B cell (primary cell): ENCODE measurements at regions not wholly inside any gene's neighbourhood (a gene's known extent, or its start where the extent isn't known, plus 50 kb on each side); places are given as distances from the start of the nearest gene placed in this dataset.

ENCODE experiments used
- ATAC-seq: fragments of 200-7000 bp; cut with Tn5 transposase; one replicate; pipeline ENCODE4 v1.10.0; 2021; ENCODE audit warnings: low read depth, mild to moderate bottlenecking, moderate number of reproducible peaks, moderate library complexity
- CTCF ChIA-PET: fragments of 350-600 bp; sonication (Branson Sonifier 250); formaldehyde crosslinking; loops from one replicate; lab custom pipeline; 2021; ENCODE audit warnings: antibody characterized with exemption, inconsistent platforms; lab: Charles Lee
- POLR2A ChIA-PET: fragments of 350-600 bp; sonication (Branson Sonifier 250); formaldehyde crosslinking; loops from one replicate; lab custom pipeline; 2021; ENCODE audit warnings: antibody characterized with exemption; lab: Charles Lee
- DNase-seq: peaks from one replicate; pipeline ENCODE4 v3.0.0; 2013
- H2AFZ ChIP-seq: 2 replicates; pipeline ENCODE4 v1.6.1; 2012; ENCODE audit warnings: mild to moderate bottlenecking, low read depth, low read length; ENCODE audit not compliant: insufficient read depth, poor library complexity, severe bottlenecking
- H3K27ac ChIP-seq, 2 donors: 1 replicate in 1 of 2; 2 replicates in 1 of 2; pipeline ENCODE4 v1.5.1; 2012 to 2013; ENCODE audit warnings: low read length in 2 of 2, mild to moderate bottlenecking in 2 of 2, moderate library complexity in 1 of 2
- H3K27me3 ChIP-seq, 4 experiments: fragments of 200-600 bp in 1 of 4; sonication (generic) in 1 of 4; replicated peaks in 1 of 4; 1 replicate in 2 of 4; 2 replicates in 2 of 4; pipeline versions ENCODE4 v1.6.1 to v1.7.0; 2013 to 2016; ENCODE audit warnings: low read length in 3 of 4, mild to moderate bottlenecking in 2 of 4, mixed read lengths in 1 of 4, moderate library complexity in 1 of 4; ENCODE audit not compliant: insufficient read depth in 4 of 4, control insufficient read depth in 3 of 4; ENCODE audit errors: control extremely low read depth in 1 of 4
- H3K36me3 ChIP-seq, 2 experiments: replicated peaks in 1 of 2; 1 replicate in 1 of 2; 2 replicates in 1 of 2; pipeline versions ENCODE4 v1.6.1 to v1.7.1; 2013; ENCODE audit warnings: low read length in 1 of 2; ENCODE audit not compliant: insufficient read depth in 2 of 2, control insufficient read depth in 1 of 2; ENCODE audit errors: control extremely low read depth in 1 of 2, extremely low read depth in 1 of 2
- H3K4me1 ChIP-seq, 2 donors: fragments of 200-600 bp in 1 of 2; sonication (generic) in 1 of 2; 1 replicate in 1 of 2; 2 replicates in 1 of 2; pipeline versions ENCODE4 v1.5.1 to v1.6.1; 2013 to 2017; ENCODE audit warnings: low read length in 2 of 2; ENCODE audit not compliant: control insufficient read depth in 2 of 2, insufficient read depth in 2 of 2
- H3K4me2 ChIP-seq: replicated peaks from 2 replicates; pipeline ENCODE3; 2012; ENCODE audit warnings: mild to moderate bottlenecking, low read depth, low read length; ENCODE audit not compliant: poor library complexity, severe bottlenecking
- H3K4me3 ChIP-seq, 5 experiments: fragments of 200-600 bp in 1 of 5; sonication (generic) in 1 of 5; 1 replicate in 3 of 5; 2 replicates in 2 of 5; pipeline versions ENCODE4 v1.5.1 to v1.7.0; 2011 to 2016; ENCODE audit warnings: low read length in 4 of 5, mild to moderate bottlenecking in 4 of 5, low read depth in 2 of 5, control low read depth in 1 of 5, moderate library complexity in 1 of 5; ENCODE audit not compliant: insufficient read depth in 1 of 5; ENCODE audit errors: control extremely low read depth in 1 of 5, extremely low read depth in 1 of 5
- H3K79me2 ChIP-seq: fragments of 200-600 bp; sonication (generic); one replicate; pipeline ENCODE4 v1.6.0; 2016; ENCODE audit warnings: low read length; ENCODE audit not compliant: control insufficient read depth, insufficient read depth
- H3K9ac ChIP-seq: fragments of 200-600 bp; sonication (generic); 2 replicates; pipeline ENCODE4 v1.6.1; 2017; ENCODE audit warnings: mild to moderate bottlenecking, low read length, moderate library complexity
- H3K9me3 ChIP-seq, 3 donors: one replicate each; pipeline versions ENCODE4 v1.6.1 to v1.7.1; 2013; ENCODE audit warnings: low read length in 2 of 3; ENCODE audit not compliant: control insufficient read depth in 2 of 3, insufficient read depth in 1 of 3; ENCODE audit errors: control extremely low read depth in 1 of 3
- H4K20me1 ChIP-seq: 2 replicates; pipeline ENCODE4 v1.6.0; 2012; ENCODE audit warnings: mild to moderate bottlenecking, low read length; ENCODE audit not compliant: insufficient read depth, control insufficient read depth, poor library complexity, severe bottlenecking
- H3K27ac Mint-ChIP-seq: one replicate; pipeline ENCODE4 v1.8.0; 2021; ENCODE audit warnings: mixed read lengths
- H3K27me3 Mint-ChIP-seq: one replicate; pipeline ENCODE4 v1.8.0; 2021; ENCODE audit warnings: mixed read lengths
- H3K4me1 Mint-ChIP-seq: one replicate; pipeline ENCODE4 v1.8.0; 2021; ENCODE audit warnings: mixed read lengths
- H3K4me3 Mint-ChIP-seq: one replicate; pipeline ENCODE4 v1.8.0; 2021; ENCODE audit warnings: mixed read lengths
- H3K9me3 Mint-ChIP-seq: one replicate; pipeline ENCODE4 v1.8.0; 2022; ENCODE audit warnings: mixed read lengths; ENCODE audit not compliant: insufficient read depth
- CTCF ChIP-seq: fragments of 200-600 bp; IDR thresholded peaks from one replicate; pipeline ENCODE4 v1.8.0; 2022; ENCODE audit warnings: antibody characterized with exemption, mild to moderate bottlenecking
- EZH2 ChIP-seq: IDR thresholded peaks from 2 replicates; pipeline ENCODE4 v1.6.1; 2012; ENCODE audit warnings: borderline replicate concordance, low read depth, mild to moderate bottlenecking, moderate library complexity, low read length; ENCODE audit not compliant: insufficient read depth, poor library complexity, severe bottlenecking
- WGBS: methylation state at CpG from one replicate; pipeline ENCODE4 v1.1.5; 2013; ENCODE audit warnings: missing lambda C conversion rate; ENCODE audit not compliant: insufficient coverage; 5-methylcytosine and 5-hydroxymethylcytosine counted together
- intact Hi-C: fragments of 100-400 bp; cut with micrococcal nuclease; formaldehyde crosslinking; loops from one replicate; pipeline ENCODE4 v1.10.0; 2022

GRCh38 chr3:106277731-106278130 lies 408.9 kb upstream of the CBLB start:
- CTCF ChIA-PET, result no interaction called here
- no peak overlapping the region for H3K9ac ChIP-seq
- TF ChIP-seq EZH2 (no peak), CTCF (no peak)
- Mint-ChIP-seq H3K27ac (no peak overlapping the region), H3K4me1 (peaks cover 19% of the 10 kb centered on the region), H3K9me3 (no peaks in the 10 kb centered on the region), H3K27me3 (no peaks in the 10 kb centered on the region), H3K4me3 (no peak overlapping the region)
- H3K4me2 ChIP-seq, result no peak overlapping the region
- H3K79me2 ChIP-seq, result no peaks in the 10 kb centered on the region
- intact Hi-C loops, result no loop called here
- H2AFZ ChIP-seq, result no peak overlapping the region
- no peak overlapping the region for H3K27ac ChIP-seq
- H3K4me3 ChIP-seq, result no peak overlapping the region
- no CpG with 5 or more reads among the region's 1 CpG for WGBS
- peaks cover 0 to 12% of the 10 kb centered on the region in 2 donors for H3K4me1 ChIP-seq
- POLR2A ChIA-PET, result no interaction called here
- no peaks in the 10 kb centered on the region for H3K36me3 ChIP-seq
- DNase-seq (no peak), ATAC-seq (no peak)
- no peaks in the 10 kb centered on the region for H3K27me3 ChIP-seq
- peaks cover 0 to 1% (median 0%) of the 10 kb centered on the region in 3 donors for H3K9me3 ChIP-seq
- no peaks in the 10 kb centered on the region for H4K20me1 ChIP-seq

DNA sequence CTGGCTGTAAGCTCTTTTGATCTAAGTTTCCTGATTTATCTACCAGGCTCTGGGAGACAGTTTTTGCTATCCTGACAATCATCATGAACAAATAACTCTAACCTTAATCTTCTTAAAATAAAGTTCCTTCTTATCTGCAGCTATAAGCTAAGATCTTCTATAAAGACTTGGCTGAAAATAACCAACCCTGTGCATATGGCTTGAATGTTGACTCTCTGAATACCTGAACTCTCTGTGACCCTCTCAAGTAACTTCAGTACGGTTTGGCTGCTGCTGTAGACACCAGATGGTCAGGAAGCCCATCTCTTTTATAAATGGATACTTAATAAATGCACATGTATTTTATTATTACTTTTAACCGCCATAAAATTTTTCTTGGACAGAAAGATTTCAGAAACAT lies 412.4 kb upstream of the CBLB start:
- TF ChIP-seq EZH2, result no peak
- TF ChIP-seq CTCF, result no peak
- no peak overlapping the region for H3K27ac Mint-ChIP-seq
- Histone ChIP-seq H3K4me3 (no peak overlapping the region), H3K36me3 (no peaks in the 10 kb centered on the region), H3K27ac (no peak overlapping the region), H4K20me1 (no peaks in the 10 kb centered on the region), H2AFZ (no peak overlapping the region), H3K9me3 (peaks cover 0 to 4% (median 1%) of the 10 kb centered on the region in 3 donors), H3K4me1 (peaks cover 0 to 12% of the 10 kb centered on the region in 2 donors), H3K4me2 (no peak overlapping the region), H3K79me2 (no peaks in the 10 kb centered on the region), H3K9ac (no peak overlapping the region), H3K27me3 (no peaks in the 10 kb centered on the region)
- intact Hi-C loops, result no loop called here
- DNase-seq, result no peak
- ATAC-seq, result no peak
- no CpG with 5 or more reads among the region's 2 CpGs for WGBS
- H3K4me3 Mint-ChIP-seq, result no peak overlapping the region
- ChIA-PET CTCF (no interaction called here), POLR2A (no interaction called here)
- H3K4me1 Mint-ChIP-seq, result peaks cover 17% of the 10 kb centered on the region
- no peaks in the 10 kb centered on the region for H3K27me3 Mint-ChIP-seq
- peaks cover 2% of the 10 kb centered on the region for H3K9me3 Mint-ChIP-seq
